Myocyte (in vitro differentiated cells): ENCODE measurements at regions not wholly inside any gene's neighbourhood (a gene's known extent, or its start where the extent isn't known, plus 50 kb on each side); places are given as distances from the start of the nearest gene placed in this dataset.
"Not testable (repeated sequence)": the region's sequence is repeated elsewhere in the genome, so short reads cannot be mapped to it uniquely, and the experiment has no call there.

ENCODE experiments used
- DNase-seq: peaks from one replicate; pipeline ENCODE4 v3.0.0-alpha.2; 2012; ENCODE audit warnings: low read depth

- DNase-seq: no peak
Observed at GRCh38 chr3:177764933-177765332, 567.7 kb upstream of the TBL1XR1 start.

GRCh38 chr3:177770383-177771230 is 573.3 kb upstream of the TBL1XR1 start:
- peak; percentile 35 for DNase-seq

- no peak for DNase-seq
Observed at GRCh38 chr3:177771780-177772179, 574.5 kb upstream of the TBL1XR1 start.

- peak; percentile 59 for DNase-seq
Observed at GRCh38 chr3:177772908-177773557, 575.8 kb upstream of the TBL1XR1 start.

GRCh38 chr3:177773717-177774116 is 576.4 kb upstream of the TBL1XR1 start:
- DNase-seq: no peak

GRCh38 chr3:177776661-177777101 is 579.4 kb upstream of the TBL1XR1 start:
- DNase-seq: peak; percentile 56

GRCh38 chr3:177777699-177778098 is 580.4 kb upstream of the TBL1XR1 start:
- peak; percentile 58 for DNase-seq

- no peak for DNase-seq
Observed at GRCh38 chr3:177778633-177779032, 581.4 kb upstream of the TBL1XR1 start.

GRCh38 chr3:177781686-177782161 is 584.4 kb upstream of the TBL1XR1 start:
- DNase-seq: peak; percentile 43

GRCh38 chr3:177783338-177783737 is 586.1 kb upstream of the TBL1XR1 start:
- no peak for DNase-seq

- no peak for DNase-seq
Observed at GRCh38 chr3:177783767-177784166, 586.5 kb upstream of the TBL1XR1 start.

- no peak for DNase-seq
Observed at GRCh38 chr3:177787279-177788041, 590.2 kb upstream of the TBL1XR1 start.

GRCh38 chr3:177789500-177789899 is 592.2 kb upstream of the TBL1XR1 start:
- DNase-seq: no peak

GRCh38 chr3:177792311-177793030 is 595.2 kb upstream of the TBL1XR1 start:
- no peak for DNase-seq

GRCh38 chr3:177793451-177793850 is 596.2 kb upstream of the TBL1XR1 start:
- no peak for DNase-seq

GRCh38 chr3:177795216-177795615 is 597.9 kb upstream of the TBL1XR1 start:
- DNase-seq: no peak

- DNase-seq: no peak
Observed at GRCh38 chr3:177795859-177796258, 598.6 kb upstream of the TBL1XR1 start.

- not testable (repeated sequence) for DNase-seq
Observed at GRCh38 chr3:177800147-177800546, 602.9 kb upstream of the TBL1XR1 start.

- DNase-seq: no peak
Observed at GRCh38 chr3:177800561-177800960, 603.3 kb upstream of the TBL1XR1 start.

- DNase-seq: peak; percentile 73
Observed at GRCh38 chr3:177802151-177802900, 605.0 kb upstream of the TBL1XR1 start.
